Tibial artery (tissue), 4 donors: ENCODE measurements at regions not wholly inside any gene's neighbourhood (a gene's known extent, or its start where the extent isn't known, plus 50 kb on each side); places are given as distances from the start of the nearest gene placed in this dataset.

Source experiments
- DNase-seq, 2 donors: peaks; one replicate each; pipeline ENCODE4 v3.0.0-alpha.2; 2019
- H3K27ac ChIP-seq, 2 donors: fragments of 200-600 bp; sonication (generic) in 1 of 2; 1 replicate in 1 of 2; 2 replicates in 1 of 2; pipeline ENCODE4 v1.5.1; 2018 to 2019; ENCODE audit warnings: mild to moderate bottlenecking in 1 of 2
- H3K27me3 ChIP-seq, 2 donors: fragments of 200-600 bp; sonication (generic) in 1 of 2; one replicate each; pipeline versions ENCODE4 v1.5.1 to v1.6.0; 2016 to 2019
- H3K36me3 ChIP-seq, 3 donors: fragments of 200-600 bp; sonication (generic) in 2 of 3; one replicate each; pipeline ENCODE4 v1.5.1; 2016 to 2019; ENCODE audit warnings: mild to moderate bottlenecking in 2 of 3
- H3K4me1 ChIP-seq, 4 donors: fragments of 200-600 bp; sonication (generic) in 2 of 4; 1 replicate in 3 of 4; 2 replicates in 1 of 4; pipeline ENCODE4 v1.5.1; 2016 to 2019
- H3K4me3 ChIP-seq, 2 donors: fragments of 200-600 bp; sonication (generic) in 1 of 2; 1 replicate in 1 of 2; 2 replicates in 1 of 2; pipeline ENCODE4 v1.5.1; 2018 to 2019; ENCODE audit warnings: mild to moderate bottlenecking in 2 of 2
- H3K9me3 ChIP-seq, 3 donors: fragments of 200-600 bp; sonication (generic) in 1 of 3; one replicate each; pipeline ENCODE4 v1.5.1; 2016 to 2019
- intact Hi-C: fragments of 100-400 bp; cut with DNase I; formaldehyde crosslinking; loops from one replicate; pipeline ENCODE4 v1.15.0; 2023; ENCODE audit warnings: low total_unique reads
- TF ChIP-seq, protein P1 (sequence below), 2 experiments: fragments of 200-600 bp in 1 of 2; fragments of 450-650 bp in 1 of 2; IDR thresholded peaks; one replicate each; pipeline ENCODE4 v1.5.1; 2017 to 2019; ENCODE audit warnings: antibody characterized with exemption in 2 of 2, mild to moderate bottlenecking in 1 of 2, moderate library complexity in 1 of 2

DNA sequence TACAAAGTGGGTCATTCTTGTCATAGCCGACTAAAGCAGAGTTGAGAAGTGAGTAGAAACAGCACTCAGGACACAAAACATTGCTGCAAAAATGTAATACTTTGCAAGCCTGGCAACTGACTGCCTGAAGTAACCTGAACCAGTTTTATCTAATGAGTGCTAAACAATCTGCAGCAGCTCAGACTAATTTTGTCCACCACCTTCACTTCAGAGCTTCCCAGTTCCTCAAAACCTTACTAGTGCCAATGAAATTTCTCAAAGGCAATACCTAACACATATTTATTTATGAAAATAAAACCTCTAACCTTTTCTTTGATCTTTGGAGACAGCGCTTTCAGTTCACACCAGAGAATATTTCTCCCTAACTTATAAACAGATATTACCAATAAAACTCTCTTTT is 56.7 kb upstream of the FKBP1C start:
- Histone ChIP-seq H3K36me3 (no peaks in the 10 kb centered on the region), H3K27ac (no peak overlapping the region), H3K4me3 (no peak overlapping the region), H3K27me3 (no peaks in the 10 kb centered on the region), H3K4me1 (no peaks in the 10 kb centered on the region), H3K9me3 (no peaks in the 10 kb centered on the region)
- intact Hi-C loops: no loop called here
- TF ChIP-seq, protein P1, sequence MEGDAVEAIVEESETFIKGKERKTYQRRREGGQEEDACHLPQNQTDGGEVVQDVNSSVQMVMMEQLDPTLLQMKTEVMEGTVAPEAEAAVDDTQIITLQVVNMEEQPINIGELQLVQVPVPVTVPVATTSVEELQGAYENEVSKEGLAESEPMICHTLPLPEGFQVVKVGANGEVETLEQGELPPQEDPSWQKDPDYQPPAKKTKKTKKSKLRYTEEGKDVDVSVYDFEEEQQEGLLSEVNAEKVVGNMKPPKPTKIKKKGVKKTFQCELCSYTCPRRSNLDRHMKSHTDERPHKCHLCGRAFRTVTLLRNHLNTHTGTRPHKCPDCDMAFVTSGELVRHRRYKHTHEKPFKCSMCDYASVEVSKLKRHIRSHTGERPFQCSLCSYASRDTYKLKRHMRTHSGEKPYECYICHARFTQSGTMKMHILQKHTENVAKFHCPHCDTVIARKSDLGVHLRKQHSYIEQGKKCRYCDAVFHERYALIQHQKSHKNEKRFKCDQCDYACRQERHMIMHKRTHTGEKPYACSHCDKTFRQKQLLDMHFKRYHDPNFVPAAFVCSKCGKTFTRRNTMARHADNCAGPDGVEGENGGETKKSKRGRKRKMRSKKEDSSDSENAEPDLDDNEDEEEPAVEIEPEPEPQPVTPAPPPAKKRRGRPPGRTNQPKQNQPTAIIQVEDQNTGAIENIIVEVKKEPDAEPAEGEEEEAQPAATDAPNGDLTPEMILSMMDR (IDR thresholded peaks at IDR 0.05): no peak
- no peak for DNase-seq
